HG03575 (cell line): ENCODE measurements at regions not wholly inside any gene's neighbourhood (a gene's known extent, or its start where the extent isn't known, plus 50 kb on each side); places are given as distances from the start of the nearest gene placed in this dataset.

Experiments used
- ATAC-seq: cut with Tn5 transposase; IDR thresholded peaks from one replicate; pipeline ENCODE4 v1.9.1; 2021; ENCODE audit not compliant: unreplicated experiment, insufficient number of reproducible peaks, low FRiP score; ENCODE audit errors: extremely low read depth

GRCh38 chr2:144253743-144254142 lies 266.2 kb downstream of the ZEB2 start:
- no peak for ATAC-seq

DNA sequence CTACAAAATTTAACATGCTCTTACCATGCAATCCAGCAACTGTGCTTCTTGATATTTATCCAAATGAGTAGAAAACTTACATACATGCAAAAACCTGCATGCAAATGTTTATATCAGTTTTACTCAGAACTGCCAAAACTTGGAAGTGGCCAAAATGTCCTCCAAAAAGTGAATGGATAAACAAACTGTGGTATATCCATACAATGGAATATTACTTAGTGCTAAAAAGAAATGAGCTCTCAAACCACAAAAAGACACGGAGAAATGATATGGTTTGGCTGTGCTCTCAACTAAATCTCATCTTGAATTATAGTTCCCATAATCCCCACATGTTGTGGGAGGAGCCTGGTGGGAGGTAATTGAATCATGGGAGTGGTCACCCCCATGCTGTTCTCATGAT lies 267.2 kb downstream of the ZEB2 start:
- no peak for ATAC-seq

DNA sequence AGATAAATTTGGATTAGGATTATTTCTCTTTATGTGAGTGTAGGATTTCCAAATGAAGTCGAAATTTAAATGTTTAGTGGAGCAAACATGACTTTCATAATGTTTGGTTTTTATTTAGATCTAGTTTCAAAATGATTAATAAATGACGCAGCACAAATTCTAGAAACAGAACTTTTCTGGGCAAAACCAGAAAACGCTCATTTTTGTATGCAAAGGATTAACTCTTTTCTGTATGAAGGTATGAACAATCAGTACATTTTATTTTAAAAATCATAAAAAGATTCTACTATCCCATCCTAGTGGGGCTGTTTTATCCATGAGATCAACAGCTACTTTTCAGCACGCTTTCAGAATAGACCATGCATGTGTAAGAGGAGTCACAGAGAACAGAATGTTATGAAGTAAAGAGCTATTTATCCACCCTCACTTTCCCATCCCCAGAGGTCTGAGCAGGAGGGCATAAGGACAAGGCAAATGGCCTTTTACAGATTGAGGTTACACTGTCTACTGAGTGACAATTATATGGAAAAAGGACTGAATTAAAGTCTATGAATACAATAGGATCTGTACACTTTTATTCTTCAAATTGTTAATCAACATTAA lies 270.8 kb downstream of the ZEB2 start:
- no peak for ATAC-seq

GRCh38 chr2:144248350-144249034 lies 271.4 kb downstream of the ZEB2 start:
- no peak for ATAC-seq

DNA sequence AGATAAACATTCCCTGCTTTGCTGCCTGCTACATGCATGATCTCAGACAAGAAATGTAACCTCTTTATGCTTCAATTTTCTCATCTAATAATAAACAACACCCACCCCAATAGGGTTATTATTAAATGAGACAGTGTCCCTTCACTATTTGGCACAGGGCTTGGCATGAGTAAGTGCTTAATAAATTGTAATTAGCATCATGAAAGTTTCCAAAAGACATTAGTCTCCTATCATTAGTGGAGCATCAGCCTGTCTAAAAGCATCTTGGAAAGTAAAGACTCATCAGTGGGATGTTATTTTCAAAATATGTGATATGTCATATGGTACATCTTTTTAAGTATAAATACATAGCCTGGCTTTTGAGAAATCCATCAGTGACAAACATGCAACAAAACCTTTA lies 275.0 kb downstream of the ZEB2 start:
- ATAC-seq: no peak

GRCh38 chr2:144242311-144242710 lies 277.6 kb downstream of the ZEB2 start:
- ATAC-seq: no peak

DNA sequence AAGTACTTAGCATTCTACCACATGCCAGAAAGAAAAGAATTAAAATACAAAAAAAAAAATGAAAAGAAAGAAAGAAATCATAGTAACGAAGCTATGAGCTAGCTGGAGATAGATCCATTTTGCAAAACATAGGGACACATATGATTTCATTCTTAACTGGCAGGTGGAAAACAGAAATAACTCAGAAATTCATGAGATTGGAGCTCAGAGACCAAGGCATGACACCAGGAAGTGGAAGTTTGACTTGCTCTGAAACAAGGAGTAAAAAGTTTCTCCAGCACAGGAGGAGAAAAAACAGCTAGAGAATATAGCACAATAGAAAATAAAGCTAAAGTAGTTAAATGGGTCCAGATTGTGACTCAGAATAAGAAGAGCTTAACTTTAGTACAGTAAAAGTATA lies 278.1 kb downstream of the ZEB2 start:
- ATAC-seq: no peak

GRCh38 chr2:144240656-144241339 lies 279.1 kb downstream of the ZEB2 start:
- peak; percentile 42 for ATAC-seq

GRCh38 chr2:144239726-144240125 lies 280.2 kb downstream of the ZEB2 start:
- ATAC-seq: no peak

GRCh38 chr2:144239306-144239705 lies 280.6 kb downstream of the ZEB2 start:
- ATAC-seq: no peak

- no peak for ATAC-seq
These were observed 281.9 kb downstream of the ZEB2 start for GRCh38 chr2:144237830-144238627.

DNA sequence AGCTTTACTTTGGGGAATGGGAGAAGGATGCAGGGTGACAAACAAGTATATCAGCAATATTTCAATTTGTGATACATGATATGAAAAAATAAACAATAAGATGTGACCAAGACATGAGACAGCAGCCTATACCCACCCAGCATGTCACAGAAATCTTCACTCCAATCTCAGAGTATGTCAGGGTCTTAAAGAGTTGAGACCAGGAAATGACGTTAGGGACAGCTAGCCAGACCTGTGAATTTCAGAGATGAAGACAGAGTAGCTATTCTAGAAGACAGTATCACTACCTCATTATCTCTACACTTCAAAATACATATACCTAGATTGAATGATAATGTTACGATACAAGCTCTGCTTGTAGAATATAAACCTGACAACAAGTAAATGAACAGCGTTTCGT lies 282.8 kb downstream of the ZEB2 start:
- no peak for ATAC-seq

DNA sequence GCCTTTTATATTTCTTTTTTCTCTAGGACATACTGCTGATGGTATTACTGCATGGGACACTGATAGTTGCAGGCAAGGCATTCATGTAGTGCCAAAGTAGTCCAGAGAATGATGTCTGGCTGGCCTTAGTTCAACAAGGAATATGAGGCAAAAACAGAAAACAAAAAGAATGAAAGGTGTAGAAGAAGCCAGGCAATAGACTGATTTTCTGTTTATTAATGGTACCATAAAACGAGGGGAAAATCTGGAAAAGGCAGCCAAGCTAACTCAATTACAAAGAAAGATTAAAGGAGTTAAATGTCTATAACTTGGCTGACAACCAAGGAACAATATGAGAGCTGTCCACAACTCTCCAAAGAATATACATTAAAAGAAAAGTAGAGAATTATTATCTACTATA lies 284.9 kb downstream of the ZEB2 start:
- no peak for ATAC-seq

- no peak for ATAC-seq
These were observed 285.4 kb downstream of the ZEB2 start for GRCh38 chr2:144234542-144234871.

DNA sequence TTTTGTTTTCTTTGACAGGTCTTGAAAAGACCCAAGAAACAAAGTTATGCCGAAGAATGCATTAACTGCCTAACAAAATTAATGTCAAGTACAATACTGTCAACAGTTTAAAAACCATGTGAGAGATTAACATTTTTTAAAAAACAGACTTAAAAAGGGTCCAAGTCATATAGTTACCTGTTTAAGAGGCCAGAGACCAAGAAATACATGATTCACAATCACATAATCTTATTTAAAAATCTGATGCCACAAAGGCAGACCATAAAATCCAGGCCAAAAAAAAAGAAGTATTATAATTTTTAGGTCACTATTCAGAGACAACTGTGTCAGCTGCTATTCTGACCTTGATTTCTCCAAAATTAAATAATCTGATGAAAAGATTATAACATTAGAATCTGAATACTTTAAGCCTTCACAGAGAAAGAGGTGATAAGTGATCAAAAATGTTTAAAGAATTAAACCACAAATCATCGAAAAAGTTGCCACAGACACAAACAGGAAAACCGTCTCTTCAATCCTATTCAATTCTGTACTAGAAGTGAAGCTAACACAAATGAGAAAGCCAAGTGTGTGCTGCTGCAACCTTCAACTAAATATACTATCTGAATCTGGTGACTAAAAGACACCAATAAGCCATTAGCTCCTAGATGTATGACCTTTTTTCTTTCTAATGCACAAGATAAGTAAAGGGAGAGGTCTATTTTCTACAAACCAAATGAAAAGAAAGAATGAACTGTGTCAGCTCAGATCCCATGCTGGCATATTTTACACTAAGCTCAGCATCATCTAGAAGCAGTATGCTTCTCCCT lies 286.0 kb downstream of the ZEB2 start:
- ATAC-seq: no peak

DNA sequence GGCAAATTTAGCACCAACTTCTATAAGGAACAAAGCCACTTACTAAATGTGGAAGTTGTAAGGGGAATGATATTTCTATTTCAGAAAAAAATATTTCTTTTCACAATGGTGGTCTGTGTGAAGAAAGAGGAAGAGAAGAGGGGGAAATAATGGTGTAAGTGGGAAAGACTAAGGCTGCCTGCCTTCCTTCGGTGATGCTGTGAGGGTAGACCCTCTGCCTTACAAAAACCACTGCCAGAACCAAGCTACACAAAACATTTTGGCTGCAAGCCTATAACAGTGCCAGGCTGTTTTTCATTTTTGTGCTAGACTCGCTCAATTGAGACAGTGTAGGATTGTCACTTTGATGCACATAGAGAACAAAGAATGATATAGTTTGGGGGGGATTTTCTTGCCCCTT lies 286.6 kb downstream of the ZEB2 start:
- ATAC-seq: no peak

GRCh38 chr2:144230448-144231085 lies 289.4 kb downstream of the ZEB2 start:
- ATAC-seq: no peak

GRCh38 chr2:144230033-144230432 lies 289.9 kb downstream of the ZEB2 start:
- no peak for ATAC-seq

GRCh38 chr2:144229296-144229695 lies 290.6 kb downstream of the ZEB2 start:
- no peak for ATAC-seq
